ENCODE measurements at regions not wholly inside any gene's neighbourhood (a gene's known extent, or its start where the extent isn't known, plus 50 kb on each side); places are given as distances from the start of the nearest gene placed in this dataset.
"Not testable (repeated sequence)": the region's sequence is repeated elsewhere in the genome, so short reads cannot be mapped to it uniquely, and the experiment has no call there.

- DNase-seq (ENCODE audit: low read depth in 3 of 3) = no peak
Measured at GRCh38 chr2:180540761-180541160, 439.6 kb upstream of the UBE2E3 start.

GRCh38 chr2:180539541-180539940 lies 440.9 kb upstream of the UBE2E3 start:
- DNase-seq (ENCODE audit: low read depth in 3 of 3) = no peak

GRCh38 chr2:180535289-180535688 lies 445.1 kb upstream of the UBE2E3 start:
- DNase-seq (ENCODE audit: low read depth in 3 of 3) = no peak

- not testable (repeated sequence) for DNase-seq (ENCODE audit: low read depth in 3 of 3)
Measured at GRCh38 chr2:180531787-180532186, 448.6 kb upstream of the UBE2E3 start.

- DNase-seq (ENCODE audit: low read depth in 3 of 3) = no peak
Measured at GRCh38 chr2:180524499-180524898, 455.9 kb upstream of the UBE2E3 start.

GRCh38 chr2:180523621-180524340 lies 456.6 kb upstream of the UBE2E3 start:
- no peak for DNase-seq (ENCODE audit: low read depth in 3 of 3)

GRCh38 chr2:180520921-180521581 lies 459.4 kb upstream of the UBE2E3 start:
- DNase-seq (ENCODE audit: low read depth in 3 of 3) = no peak

GRCh38 chr2:180520206-180520605 lies 460.2 kb upstream of the UBE2E3 start:
- DNase-seq (ENCODE audit: low read depth in 3 of 3) = no peak

- no peak for DNase-seq (ENCODE audit: low read depth in 3 of 3)
Measured at GRCh38 chr2:180519276-180519675, 461.1 kb upstream of the UBE2E3 start.

- no peak for DNase-seq (ENCODE audit: low read depth in 3 of 3)
Measured at GRCh38 chr2:180516232-180516631, 464.2 kb upstream of the UBE2E3 start.

- DNase-seq (ENCODE audit: low read depth in 3 of 3) = no peak
Measured at GRCh38 chr2:180513389-180513788, 467.0 kb upstream of the UBE2E3 start.

- DNase-seq (ENCODE audit: low read depth in 3 of 3) = no peak
Measured at GRCh38 chr2:180508458-180508857, 471.9 kb upstream of the UBE2E3 start.

GRCh38 chr2:180507028-180507427 lies 473.4 kb upstream of the UBE2E3 start:
- no peak for DNase-seq (ENCODE audit: low read depth in 3 of 3)

- DNase-seq (ENCODE audit: low read depth in 3 of 3) = no peak
Measured at GRCh38 chr2:180505203-180505602, 475.2 kb upstream of the UBE2E3 start.

GRCh38 chr2:180497621-180498152 lies 482.7 kb upstream of the UBE2E3 start:
- no peak for DNase-seq (ENCODE audit: low read depth in 3 of 3)

- no peak for DNase-seq (ENCODE audit: low read depth in 3 of 3)
Measured at GRCh38 chr2:180495606-180496005, 484.8 kb upstream of the UBE2E3 start.

- DNase-seq (ENCODE audit: low read depth in 3 of 3) = no peak
Measured at GRCh38 chr2:180494286-180494685, 486.1 kb upstream of the UBE2E3 start.

- DNase-seq (ENCODE audit: low read depth in 3 of 3) = no peak
Measured at GRCh38 chr2:180482696-180483095, 475.6 kb upstream of the CWC22 start.

GRCh38 chr2:180481998-180482397 lies 474.9 kb upstream of the CWC22 start:
- no peak for DNase-seq (ENCODE audit: low read depth in 3 of 3)

- DNase-seq (ENCODE audit: low read depth in 3 of 3) = no peak
Measured at GRCh38 chr2:180478883-180479282, 471.8 kb upstream of the CWC22 start.

GRCh38 chr2:180474716-180475115 lies 467.6 kb upstream of the CWC22 start:
- DNase-seq (ENCODE audit: low read depth in 3 of 3) = no peak

GRCh38 chr2:180473456-180473855 lies 466.4 kb upstream of the CWC22 start:
- no peak for DNase-seq (ENCODE audit: low read depth in 3 of 3)

- DNase-seq (ENCODE audit: low read depth in 3 of 3) = no peak
Measured at GRCh38 chr2:180472133-180472532, 465.0 kb upstream of the CWC22 start.

All from stimulated activated CD4-positive, alpha-beta T cell treated with anti-CD3 and anti-CD28 coated beads, TNF-alpha, amount 100 ng/mL, for 24 hours (primary cell).